HCT116 (cell line): ENCODE measurements at regions not wholly inside any gene's neighbourhood (a gene's known extent, or its start where the extent isn't known, plus 50 kb on each side); places are given as distances from the start of the nearest gene placed in this dataset.
"Not testable (repeated sequence)": the region's sequence is repeated elsewhere in the genome, so short reads cannot be mapped to it uniquely, and the experiment has no call there.

Source experiments
- CTCF ChIP-seq, 3 experiments: fragments of 200-600 bp in 1 of 3; sonication (generic) in 1 of 3; IDR thresholded peaks in 2 of 3; conservative IDR thresholded peaks in 1 of 3; 2 replicates each; pipeline ENCODE4 v1.5.1; 2012 to 2017; ENCODE audit warnings: low read depth in 2 of 3, low read length in 2 of 3, antibody characterized with exemption in 1 of 3, borderline replicate concordance in 1 of 3, control low read depth in 1 of 3, mild to moderate bottlenecking in 1 of 3, mixed read lengths in 1 of 3, mixed run types in 1 of 3, moderate library complexity in 1 of 3; ENCODE audit not compliant: insufficient read depth in 1 of 3
- EZH2phosphoT487 ChIP-seq: fragments of 200-600 bp; IDR thresholded peaks from 2 replicates; pipeline ENCODE4 v1.6.1; 2018; ENCODE audit warnings: antibody characterized with exemption, borderline replicate concordance
- POLR2A ChIP-seq: IDR thresholded peaks from 2 replicates; pipeline ENCODE4 v1.7.0; 2011; ENCODE audit warnings: borderline replicate concordance; ENCODE audit not compliant: insufficient read depth, insufficient read length; ENCODE audit errors: extremely low read depth

DNA sequence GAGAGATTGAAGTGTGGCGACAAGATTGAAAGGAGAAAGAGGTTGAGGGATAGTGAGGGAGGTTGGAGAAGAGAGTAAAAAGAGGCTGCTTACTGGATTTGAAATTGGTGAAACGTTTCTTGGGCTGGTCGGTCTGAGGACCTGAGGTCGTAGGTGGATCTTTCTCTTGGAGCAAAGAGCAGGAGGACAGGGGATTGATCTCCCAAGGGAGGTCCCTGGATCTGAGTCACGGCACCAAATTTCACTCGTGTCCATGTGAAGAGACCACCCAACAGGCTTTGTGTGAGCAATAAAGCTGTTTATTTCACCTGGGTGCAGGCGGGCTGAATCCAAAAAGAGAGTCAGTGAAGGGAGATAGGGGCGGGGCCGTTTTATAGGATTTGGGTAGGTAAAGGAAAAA is 1027.3 kb downstream of the DNAJB9 start:
- TF ChIP-seq EZH2phosphoT487; CTCF (IDR thresholded peaks at IDR 0.05 in 2 of 3, conservative IDR thresholded peaks at IDR 0.05 in 1 of 3; ENCODE audit: borderline replicate concordance in 1 of 3, insufficient read depth in 1 of 3, low read depth in 2 of 3, low read length in 2 of 3); POLR2A: not testable (repeated sequence)
